ENCODE measurements at regions not wholly inside any gene's neighbourhood (a gene's known extent, or its start where the extent isn't known, plus 50 kb on each side); places are given as distances from the start of the nearest gene placed in this dataset.

DNA sequence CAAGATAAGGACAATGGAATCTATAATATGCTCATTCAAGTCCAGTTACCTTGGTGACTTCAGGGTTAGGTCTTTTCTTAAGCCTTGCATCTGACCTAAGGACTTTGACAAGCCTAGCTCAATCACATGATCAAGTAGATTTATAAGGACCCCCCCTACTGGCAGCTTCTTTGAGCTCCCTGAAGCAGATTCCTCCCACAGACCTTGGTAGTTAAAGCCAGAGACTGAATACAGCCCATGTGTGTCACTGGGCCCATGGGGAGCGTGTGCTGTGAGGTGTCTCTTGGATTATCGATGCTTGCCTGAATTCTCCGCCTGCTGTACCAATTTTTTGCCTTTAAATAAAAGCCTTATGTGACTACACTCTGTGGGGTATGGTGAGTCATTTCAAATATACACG, 372.7 kb upstream of the RGS17 start:
- H3K4me3 ChIP-seq (ENCODE audit: low read depth, low read length), result no peak overlapping the region
- no peak for DNase-seq (ENCODE audit: low read depth)

GRCh38 chr6:153493501-153493900, 362.4 kb upstream of the RGS17 start:
- H3K4me3 ChIP-seq (ENCODE audit: low read depth, low read length), result no peak overlapping the region
- no peak for DNase-seq (ENCODE audit: low read depth)
- no peak for TF ChIP-seq CTCF (IDR thresholded peaks at IDR 0.05; ENCODE audit: insufficient read depth, low read length)

More for the DNA sequence above, 372.7 kb upstream of the RGS17 start:
- TF ChIP-seq CTCF (IDR thresholded peaks at IDR 0.05; ENCODE audit: insufficient read depth, low read length), result no peak

DNA sequence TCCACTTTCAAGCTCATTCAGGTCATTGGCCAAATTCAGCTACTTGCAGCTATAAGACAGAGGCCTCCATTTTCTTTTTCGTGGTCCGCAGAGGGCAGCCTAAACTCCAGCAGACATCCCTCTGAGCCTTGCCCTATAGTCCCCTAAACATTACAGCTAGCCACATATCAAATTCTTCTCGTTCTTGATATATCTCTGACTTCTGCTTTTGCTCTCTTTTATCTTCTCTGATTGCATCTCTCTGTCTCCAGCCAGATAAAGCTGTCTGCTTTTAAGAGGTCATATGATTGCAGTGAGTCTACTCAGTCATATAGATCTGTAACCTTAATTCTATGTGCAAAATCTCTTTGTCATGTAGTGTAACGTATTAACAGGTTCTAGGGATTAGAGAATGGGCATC, 358.4 kb upstream of the RGS17 start:
- TF ChIP-seq CTCF (IDR thresholded peaks at IDR 0.05; ENCODE audit: insufficient read depth, low read length), result no peak
- H3K4me3 ChIP-seq (ENCODE audit: low read depth, low read length), result no peak overlapping the region
- no peak for DNase-seq (ENCODE audit: low read depth)

GRCh38 chr6:153488267-153488666, 357.2 kb upstream of the RGS17 start:
- DNase-seq (ENCODE audit: low read depth), result no peak
- TF ChIP-seq CTCF (IDR thresholded peaks at IDR 0.05; ENCODE audit: insufficient read depth, low read length), result no peak
- no peak overlapping the region for H3K4me3 ChIP-seq (ENCODE audit: low read depth, low read length)

DNA sequence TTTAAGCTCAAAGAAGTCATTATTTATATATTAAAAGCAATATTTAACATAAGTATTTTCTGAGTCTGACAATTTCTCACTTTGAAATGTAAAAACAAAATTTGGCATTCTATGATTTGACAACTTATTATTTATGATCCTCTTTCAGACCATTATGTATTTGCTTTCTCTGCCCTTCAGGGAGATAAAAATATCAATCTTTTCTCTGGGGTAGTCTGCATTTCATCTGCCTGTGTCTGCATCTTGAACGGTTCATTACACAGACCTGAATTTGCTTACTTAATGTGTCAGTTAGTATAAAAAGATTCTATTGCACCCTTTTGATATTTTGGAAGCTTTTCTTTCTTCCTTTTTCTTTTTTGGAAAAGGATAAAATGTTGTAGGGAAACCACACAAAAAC, 354.0 kb upstream of the RGS17 start:
- no peak overlapping the region for H3K4me3 ChIP-seq (ENCODE audit: low read depth, low read length)
- DNase-seq (ENCODE audit: low read depth), result no peak
- no peak for TF ChIP-seq CTCF (IDR thresholded peaks at IDR 0.05; ENCODE audit: insufficient read depth, low read length)

- no peak for DNase-seq (ENCODE audit: low read depth)
- no peak for TF ChIP-seq CTCF (IDR thresholded peaks at IDR 0.05; ENCODE audit: insufficient read depth, low read length)
- no peak overlapping the region for H3K4me3 ChIP-seq (ENCODE audit: low read depth, low read length)
Measured at GRCh38 chr6:153484056-153484455, 353.0 kb upstream of the RGS17 start.

DNA sequence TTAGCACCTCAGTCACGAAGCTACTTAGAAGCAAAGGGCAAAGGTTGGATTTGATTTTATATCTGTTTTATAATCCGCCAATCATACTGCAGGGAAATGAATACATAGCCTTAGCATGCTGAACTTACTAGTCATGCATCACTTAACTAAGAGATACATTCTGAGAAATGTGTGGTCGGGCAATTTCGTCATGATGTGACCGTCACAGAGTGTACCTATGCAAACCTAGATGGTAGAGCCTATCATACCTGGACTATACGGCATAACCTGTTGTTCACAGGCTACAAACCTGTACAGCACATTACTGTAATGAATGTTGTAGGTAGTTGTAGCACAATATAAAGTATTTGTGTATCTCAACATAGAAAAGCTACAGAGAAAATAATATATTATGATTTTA, 345.2 kb upstream of the RGS17 start:
- H3K4me3 ChIP-seq (ENCODE audit: low read depth, low read length), result no peak overlapping the region
- TF ChIP-seq CTCF (IDR thresholded peaks at IDR 0.05; ENCODE audit: insufficient read depth, low read length), result no peak
- no peak for DNase-seq (ENCODE audit: low read depth)
